GM12892 (cell line): ENCODE measurements at regions not wholly inside any gene's neighbourhood (a gene's known extent, or its start where the extent isn't known, plus 50 kb on each side); places are given as distances from the start of the nearest gene placed in this dataset.

Experiments
- POLR2A ChIP-seq: IDR thresholded peaks from 2 replicates; pipeline ENCODE4 v1.6.1; 2011; ENCODE audit warnings: low read depth, low read length, control low read depth
- POLR2AphosphoS5 ChIP-seq: IDR thresholded peaks from 2 replicates; pipeline ENCODE4 v1.6.1; 2011; ENCODE audit warnings: low read depth, low read length, control low read depth
- TAF1 ChIP-seq: IDR thresholded peaks from 2 replicates; pipeline ENCODE4 v1.6.1; 2011; ENCODE audit warnings: low read depth, mild to moderate bottlenecking, control low read depth, low read length, borderline replicate concordance

- no peak for TF ChIP-seq POLR2AphosphoS5
- no peak for TF ChIP-seq POLR2A
- TF ChIP-seq TAF1 = no peak
These were observed 232.2 kb downstream of the ERMARD start for GRCh38 chr6:169983651-169984050.
